ENCODE measurements at regions not wholly inside any gene's neighbourhood (a gene's known extent, or its start where the extent isn't known, plus 50 kb on each side); places are given as distances from the start of the nearest gene placed in this dataset.
"Not testable (repeated sequence)": the region's sequence is repeated elsewhere in the genome, so short reads cannot be mapped to it uniquely, and the experiment has no call there.

GRCh38 chr6:96704713-96705112, 132.6 kb downstream of the GPR63 start:
- no peak overlapping the region for H3K4me3 ChIP-seq
- WGBS, 2 donors = 79% methylated on average over 2 of the region's 2 CpGs
- no peak overlapping the region for H3K27ac ChIP-seq
- H3K9me3 ChIP-seq = no peaks in the 10 kb centered on the region
- FAIRE-seq (no peak), ATAC-seq (no peak), DNase-seq (no peak)
- no peak for TF ChIP-seq CTCF (IDR thresholded peaks at IDR 0.05)
- H3K27me3 ChIP-seq = no peaks in the 10 kb centered on the region
- intact Hi-C loops (cut with DNase I) = no loop called here
- no peaks in the 10 kb centered on the region for H3K4me1 ChIP-seq
- H3K36me3 ChIP-seq = no peaks in the 10 kb centered on the region

- Histone ChIP-seq H3K27ac (no peak overlapping the region), H3K4me3 (no peak overlapping the region), H3K9me3 (no peaks in the 10 kb centered on the region), H3K36me3 (no peaks in the 10 kb centered on the region), H3K27me3 (no peaks in the 10 kb centered on the region), H3K4me1 (no peaks in the 10 kb centered on the region)
- no peak for FAIRE-seq
- 60 to 79% methylated on average over 4 of the region's 4 CpGs for WGBS, 2 donors
- TF ChIP-seq CTCF (IDR thresholded peaks at IDR 0.05) = no peak
- no peak for ATAC-seq
- intact Hi-C loops (cut with DNase I) = no loop called here
- DNase-seq = no peak
Measured at GRCh38 chr6:96702626-96703025, 134.7 kb downstream of the GPR63 start.

- H3K4me1 ChIP-seq = no peaks in the 10 kb centered on the region
- H3K9me3 ChIP-seq = no peaks in the 10 kb centered on the region
- FAIRE-seq = no peak
- TF ChIP-seq CTCF (IDR thresholded peaks at IDR 0.05) = no peak
- no peaks in the 10 kb centered on the region for H3K27me3 ChIP-seq
- ATAC-seq = no peak
- H3K4me3 ChIP-seq = no peak overlapping the region
- WGBS, 2 donors = 69 to 74% methylated on average over 2 of the region's 2 CpGs
- H3K27ac ChIP-seq = no peak overlapping the region
- DNase-seq = no peak
- H3K36me3 ChIP-seq = no peaks in the 10 kb centered on the region
- intact Hi-C loops (cut with DNase I) = no loop called here
Measured at GRCh38 chr6:96700915-96701314, 136.4 kb downstream of the GPR63 start.

GRCh38 chr6:96694429-96694828, 131.5 kb downstream of the FHL5 start:
- H3K4me1 ChIP-seq; DNase-seq; ATAC-seq; H3K27me3 ChIP-seq; H3K27ac ChIP-seq; H3K9me3 ChIP-seq; intact Hi-C loops (cut with DNase I); FAIRE-seq; H3K36me3 ChIP-seq; H3K4me3 ChIP-seq: not testable (repeated sequence)
- 60 to 78% methylated on average over 3 of the region's 3 CpGs for WGBS, 2 donors

- intact Hi-C loops (cut with DNase I) = no loop called here
- no peak for ATAC-seq
- no peak for FAIRE-seq
Measured at GRCh38 chr6:96687121-96687520, 124.2 kb downstream of the FHL5 start.

More at GRCh38 chr6:96687121-96687520, 124.2 kb downstream of the FHL5 start:
- DNase-seq = no peak
- H3K27ac ChIP-seq = no peak overlapping the region
- no peak for TF ChIP-seq CTCF (IDR thresholded peaks at IDR 0.05)
- no peaks in the 10 kb centered on the region for H3K4me1 ChIP-seq
- no peak overlapping the region for H3K4me3 ChIP-seq
- H3K9me3 ChIP-seq = no peaks in the 10 kb centered on the region
- WGBS, 2 donors = 65 to 74% methylated on average over 1 of the region's 1 CpG
- H3K27me3 ChIP-seq = no peaks in the 10 kb centered on the region
- no peaks in the 10 kb centered on the region for H3K36me3 ChIP-seq

Data from pancreas (tissue), 10 donors.